H1 (cell line): ENCODE measurements at regions not wholly inside any gene's neighbourhood (a gene's known extent, or its start where the extent isn't known, plus 50 kb on each side); places are given as distances from the start of the nearest gene placed in this dataset.

Experiments used
- EGR1 ChIP-seq: IDR thresholded peaks from 2 replicates; pipeline ENCODE4 v1.6.1; 2011; ENCODE audit warnings: low read depth, low read length, borderline replicate concordance
- KDM5A ChIP-seq: fragments of 200-600 bp; IDR thresholded peaks from 2 replicates; pipeline ENCODE4 v1.7.1; 2012; ENCODE audit warnings: mild to moderate bottlenecking, low read length, inconsistent platforms, mixed read lengths
- SAP30 ChIP-seq: fragments of 300-600 bp; sonication (generic); IDR thresholded peaks from 2 replicates; pipeline ENCODE4 v1.7.1; 2012; ENCODE audit warnings: low read length, moderate library complexity, mild to moderate bottlenecking, inconsistent platforms; ENCODE audit not compliant: insufficient read depth, insufficient replicate concordance
- TAF7 ChIP-seq: optimal IDR thresholded peaks from 2 replicates; pipeline ENCODE3; 2011; ENCODE audit warnings: low read depth, mild to moderate bottlenecking, inconsistent platforms, low read length, moderate library complexity, borderline replicate concordance
- TF ChIP-seq, protein P1 (sequence below), 3 experiments: IDR thresholded peaks; 1 replicate in 2 of 3; 2 replicates in 1 of 3; pipeline versions ENCODE4 v1.5.1 to v1.6.1; 2011; ENCODE audit warnings: low read length in 3 of 3, mild to moderate bottlenecking in 3 of 3, inconsistent platforms in 2 of 3, low read depth in 1 of 3, moderate library complexity in 1 of 3; ENCODE audit not compliant: insufficient read depth in 1 of 3; ENCODE audit errors: control extremely low read depth in 1 of 3

DNA sequence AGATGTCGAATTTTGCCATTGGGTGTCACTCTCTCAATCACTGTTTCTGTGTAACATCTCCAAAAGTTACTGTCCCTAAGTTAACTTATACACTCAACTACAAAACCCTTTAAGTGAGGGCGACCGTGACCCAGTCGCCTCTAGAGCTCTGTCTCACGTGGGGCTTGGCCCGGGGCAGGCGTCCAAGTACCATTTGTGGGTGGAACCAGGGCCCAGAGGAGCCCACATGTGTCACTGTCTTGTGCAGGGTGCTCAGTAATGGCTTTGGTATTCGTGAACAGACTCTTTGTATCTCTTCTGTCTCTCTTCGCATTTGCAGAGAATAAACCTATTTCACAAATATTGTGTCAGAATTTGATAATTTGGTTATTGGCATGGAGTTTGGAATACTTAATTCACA is 109.9 kb upstream of the THBS2 start:
- TF ChIP-seq EGR1 (no peak), KDM5A (no peak), SAP30 (no peak), TAF7 (no peak)
- TF ChIP-seq, protein P1, sequence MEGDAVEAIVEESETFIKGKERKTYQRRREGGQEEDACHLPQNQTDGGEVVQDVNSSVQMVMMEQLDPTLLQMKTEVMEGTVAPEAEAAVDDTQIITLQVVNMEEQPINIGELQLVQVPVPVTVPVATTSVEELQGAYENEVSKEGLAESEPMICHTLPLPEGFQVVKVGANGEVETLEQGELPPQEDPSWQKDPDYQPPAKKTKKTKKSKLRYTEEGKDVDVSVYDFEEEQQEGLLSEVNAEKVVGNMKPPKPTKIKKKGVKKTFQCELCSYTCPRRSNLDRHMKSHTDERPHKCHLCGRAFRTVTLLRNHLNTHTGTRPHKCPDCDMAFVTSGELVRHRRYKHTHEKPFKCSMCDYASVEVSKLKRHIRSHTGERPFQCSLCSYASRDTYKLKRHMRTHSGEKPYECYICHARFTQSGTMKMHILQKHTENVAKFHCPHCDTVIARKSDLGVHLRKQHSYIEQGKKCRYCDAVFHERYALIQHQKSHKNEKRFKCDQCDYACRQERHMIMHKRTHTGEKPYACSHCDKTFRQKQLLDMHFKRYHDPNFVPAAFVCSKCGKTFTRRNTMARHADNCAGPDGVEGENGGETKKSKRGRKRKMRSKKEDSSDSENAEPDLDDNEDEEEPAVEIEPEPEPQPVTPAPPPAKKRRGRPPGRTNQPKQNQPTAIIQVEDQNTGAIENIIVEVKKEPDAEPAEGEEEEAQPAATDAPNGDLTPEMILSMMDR (IDR thresholded peaks at IDR 0.05; ENCODE audit: control extremely low read depth in 1 of 3, insufficient read depth in 1 of 3, low read depth in 1 of 3, low read length in 3 of 3) = no peak
